Hepatocyte (in vitro differentiated cells): ENCODE measurements at regions not wholly inside any gene's neighbourhood (a gene's known extent, or its start where the extent isn't known, plus 50 kb on each side); places are given as distances from the start of the nearest gene placed in this dataset.

Experiments used
- CTCF ChIP-seq: fragments of 200-600 bp; sonication (generic); IDR thresholded peaks from 2 replicates; pipeline ENCODE4 v1.5.1; 2016; ENCODE audit warnings: antibody characterized with exemption, mild to moderate bottlenecking; ENCODE audit not compliant: poor library complexity
- EZH2phosphoT487 ChIP-seq: fragments of 200-600 bp; sonication (generic); IDR thresholded peaks from one replicate; pipeline ENCODE4 v1.6.1; 2018; ENCODE audit warnings: antibody characterized with exemption, mild to moderate bottlenecking, low read depth, moderate library complexity; ENCODE audit not compliant: unreplicated experiment, severe bottlenecking

GRCh38 chr9:134987906-134988700 is 70.4 kb upstream of the FCN1 start:
- no peak for TF ChIP-seq CTCF
- no peak for TF ChIP-seq EZH2phosphoT487
